Hepatocyte (in vitro differentiated cells): ENCODE measurements at regions not wholly inside any gene's neighbourhood (a gene's known extent, or its start where the extent isn't known, plus 50 kb on each side); places are given as distances from the start of the nearest gene placed in this dataset.

Source experiments
- CTCF ChIP-seq: fragments of 200-600 bp; sonication (generic); IDR thresholded peaks from 2 replicates; pipeline ENCODE4 v1.5.1; 2016; ENCODE audit warnings: antibody characterized with exemption, mild to moderate bottlenecking; ENCODE audit not compliant: poor library complexity
- EZH2 ChIP-seq: fragments of 200-600 bp; sonication (generic); IDR thresholded peaks from 2 replicates; pipeline ENCODE4 v1.6.1; 2016; ENCODE audit warnings: antibody characterized with exemption, mild to moderate bottlenecking, borderline replicate concordance

GRCh38 chr5:156093024-156093423 lies 233.9 kb upstream of the SGCD start:
- TF ChIP-seq EZH2: no peak
- TF ChIP-seq CTCF: no peak
